Spleen (tissue), 11 donors: ENCODE measurements at regions not wholly inside any gene's neighbourhood (a gene's known extent, or its start where the extent isn't known, plus 50 kb on each side); places are given as distances from the start of the nearest gene placed in this dataset.

Experiments
- DNase-seq: peaks from one replicate; pipeline ENCODE4 v3.0.0-alpha.2; 2020
- H3K27ac ChIP-seq, 8 donors: fragments of 200-600 bp; sonication (generic) in 7 of 8; 1 replicate in 4 of 8; 2 replicates in 4 of 8; pipeline versions ENCODE4 v1.5.0 to v1.8.0; 2016 to 2021; ENCODE audit warnings: inconsistent platforms in 4 of 8, mild to moderate bottlenecking in 4 of 8, moderate library complexity in 1 of 8
- H3K27me3 ChIP-seq, 7 donors: fragments of 200-600 bp; sonication (generic) in 6 of 7; replicated peaks in 1 of 7; 1 replicate in 4 of 7; 2 replicates in 3 of 7; pipeline versions ENCODE4 v1.5.0 to v1.8.0; 2016 to 2021; ENCODE audit warnings: inconsistent platforms in 3 of 7, mild to moderate bottlenecking in 1 of 7
- H3K36me3 ChIP-seq, 6 donors: fragments of 200-600 bp; sonication (generic) in 5 of 6; 1 replicate in 4 of 6; 2 replicates in 2 of 6; pipeline versions ENCODE4 v1.5.0 to v1.8.0; 2016 to 2021; ENCODE audit warnings: inconsistent platforms in 2 of 6
- H3K4me1 ChIP-seq, 6 donors: fragments of 200-600 bp; sonication (generic) in 5 of 6; 1 replicate in 3 of 6; 2 replicates in 3 of 6; pipeline versions ENCODE4 v1.5.0 to v1.8.0; 2016 to 2021; ENCODE audit warnings: inconsistent platforms in 3 of 6
- H3K4me3 ChIP-seq, 8 donors: fragments of 200-600 bp; sonication (generic) in 7 of 8; 1 replicate in 4 of 8; 2 replicates in 4 of 8; pipeline versions ENCODE4 v1.5.0 to v1.8.0; 2016 to 2021; ENCODE audit warnings: inconsistent platforms in 4 of 8, mild to moderate bottlenecking in 4 of 8, moderate library complexity in 2 of 8
- H3K9me3 ChIP-seq, 8 donors: fragments of 200-600 bp; sonication (generic) in 7 of 8; 1 replicate in 4 of 8; 2 replicates in 4 of 8; pipeline versions ENCODE4 v1.5.0 to v1.8.0; 2016 to 2021; ENCODE audit warnings: inconsistent platforms in 4 of 8
- CTCF ChIP-seq, 11 experiments: fragments of 200-600 bp in 7 of 11; fragments of 450-650 bp in 4 of 11; sonication (generic) in 4 of 11; IDR thresholded peaks in 8 of 11; conservative IDR thresholded peaks in 3 of 11; 1 replicate in 7 of 11; 2 replicates in 4 of 11; pipeline versions ENCODE4 v1.4.0 to v1.8.0; 2016 to 2021; ENCODE audit warnings: antibody characterized with exemption in 11 of 11, inconsistent platforms in 4 of 11, mild to moderate bottlenecking in 1 of 11
- POLR2A ChIP-seq, 3 donors: fragments of 450-650 bp; IDR thresholded peaks; one replicate each; pipeline ENCODE4 v1.5.1; 2017; ENCODE audit warnings: antibody characterized with exemption in 3 of 3, mild to moderate bottlenecking in 1 of 3
- POLR2AphosphoS5 ChIP-seq, 3 donors: sonication (generic); formaldehyde crosslinking; IDR thresholded peaks; one replicate each; pipeline ENCODE4 v1.5.1; 2017; ENCODE audit warnings: antibody characterized with exemption in 3 of 3
- WGBS, 5 donors: extraction: QIAGEN DNeasy Blood & Tissue Kit in 3 of 5; methylation state at CpG; one replicate each; pipeline versions ENCODE4 v1.1.5 to v1.1.7; 2013 to 2018; 5-methylcytosine and 5-hydroxymethylcytosine counted together
- intact Hi-C: fragments of 100-400 bp; cut with DNase I; formaldehyde crosslinking; loops from one replicate; pipeline ENCODE4 v1.15.0; 2023; ENCODE audit warnings: low total_unique reads
- donor health status: healthy with polysubstance abuse.
- donor health status: DM: no; HTN: no; CAD: no; lungs with moderate emphysema.
- donor health status: DM: no; HTN: no; CAD: no.
- donor health status: Bipolar disorder and iron deficiency.
- donor health status: healthy.
- donor health status: DM: no; HTN: no; CAD: no.
- donor health status: DM: yes; HTN: yes; CAD: no.

- intact Hi-C loops = no loop called here
- no peak overlapping the region for H3K27ac ChIP-seq
- no peaks in the 10 kb centered on the region for H3K36me3 ChIP-seq
- WGBS, 5 donors = 79 to 84% (median 82%) methylated on average over 2 of the region's 2 CpGs
- TF ChIP-seq POLR2AphosphoS5 (IDR thresholded peaks at IDR 0.05) (no peak), CTCF (IDR thresholded peaks at IDR 0.05 in 8 of 11, conservative IDR thresholded peaks at IDR 0.05 in 3 of 11) (no peak), POLR2A (IDR thresholded peaks at IDR 0.05) (no peak)
- H3K4me1 ChIP-seq = peaks cover 0 to 32% (median 22%) of the 10 kb centered on the region in 6 donors
- no peaks in the 10 kb centered on the region for H3K9me3 ChIP-seq
- DNase-seq = no peak
- no peaks in the 10 kb centered on the region for H3K27me3 ChIP-seq
- H3K4me3 ChIP-seq = no peak overlapping the region
Measured at GRCh38 chr13:79197933-79198332, 208.1 kb downstream of the RBM26 start.

DNA sequence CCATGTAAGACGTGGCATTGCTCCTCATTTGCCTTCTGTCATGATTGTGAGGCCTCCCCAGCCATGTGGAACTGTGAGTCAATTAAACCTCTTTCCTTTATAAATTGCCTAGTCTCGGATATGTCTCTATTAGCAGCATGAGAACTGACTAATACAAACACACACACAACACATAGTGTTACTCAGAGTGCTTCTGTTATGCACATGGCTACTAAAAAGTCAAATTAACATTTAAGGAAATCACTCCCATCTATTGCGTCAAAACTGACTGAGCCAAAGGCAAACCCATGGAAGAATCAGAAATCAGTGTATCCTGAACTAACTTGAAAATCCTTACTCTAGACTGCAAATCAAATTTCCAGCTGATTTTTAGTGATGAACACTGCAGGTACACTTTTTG, 209.2 kb downstream of the RBM26 start:
- Histone ChIP-seq H3K27ac (no peak overlapping the region), H3K9me3 (no peaks in the 10 kb centered on the region), H3K4me1 (peaks cover 0 to 42% (median 29%) of the 10 kb centered on the region in 6 donors), H3K36me3 (no peaks in the 10 kb centered on the region), H3K4me3 (no peak overlapping the region), H3K27me3 (no peaks in the 10 kb centered on the region)
- intact Hi-C loops = no loop called here
- WGBS, 5 donors = 83 to 92% (median 87%) methylated on average over 3 of the region's 3 CpGs
- TF ChIP-seq POLR2AphosphoS5 (IDR thresholded peaks at IDR 0.05) (no peak), POLR2A (IDR thresholded peaks at IDR 0.05) (no peak), CTCF (IDR thresholded peaks at IDR 0.05 in 8 of 11, conservative IDR thresholded peaks at IDR 0.05 in 3 of 11) (no peak)
- no peak for DNase-seq

DNA sequence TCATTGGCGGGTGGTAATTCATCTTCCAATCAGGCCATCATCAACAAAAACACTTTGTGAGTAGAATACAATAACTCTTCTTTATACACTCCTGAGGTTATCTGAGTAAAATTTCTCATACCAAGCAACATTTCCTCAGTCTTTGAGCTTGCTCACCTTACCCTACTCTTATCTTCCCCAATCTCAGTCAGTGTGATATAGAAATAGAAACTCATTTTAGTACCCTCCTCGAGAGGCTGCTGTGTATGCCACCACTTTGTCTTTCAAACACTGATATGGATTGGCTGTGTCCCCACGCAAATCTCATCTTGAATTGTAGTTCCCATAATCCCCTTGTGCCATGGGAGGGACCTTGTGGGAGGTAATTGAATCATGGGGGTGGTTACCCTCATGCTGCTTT, 209.7 kb downstream of the RBM26 start:
- intact Hi-C loops = no loop called here
- no peak overlapping the region for H3K27ac ChIP-seq
- no peak for TF ChIP-seq POLR2AphosphoS5 (IDR thresholded peaks at IDR 0.05)
- TF ChIP-seq POLR2A (IDR thresholded peaks at IDR 0.05) = no peak
- TF ChIP-seq CTCF (IDR thresholded peaks at IDR 0.05 in 8 of 11, conservative IDR thresholded peaks at IDR 0.05 in 3 of 11) = no peak

DNA sequence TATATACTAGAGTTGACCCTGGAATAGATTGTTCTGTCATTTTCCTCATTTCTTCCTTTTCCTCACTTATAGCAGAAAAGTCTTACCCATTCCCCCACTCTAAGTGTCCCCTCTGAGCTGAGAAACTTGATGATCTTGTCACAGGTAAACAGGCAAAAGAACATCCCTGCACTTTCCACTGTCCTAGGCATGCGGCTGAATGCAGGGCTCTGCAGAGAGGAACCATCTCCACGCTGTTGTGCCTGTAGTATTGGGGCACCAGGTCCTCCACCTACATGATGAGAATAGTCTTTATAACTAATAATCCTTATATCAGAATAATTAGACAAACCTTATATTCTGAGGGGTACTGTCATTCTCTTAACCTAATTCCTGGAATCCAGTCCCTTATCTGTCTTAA, 211.3 kb downstream of the RBM26 start:
- intact Hi-C loops = no loop called here
- H3K4me3 ChIP-seq = peak overlapping the region in 1 of 8 donors; percentile 2
- DNase-seq = no peak
- peak overlapping the region in 3 of 8 donors; percentile 3 to 45 (median 41) for H3K27ac ChIP-seq
- WGBS, 5 donors = 55 to 81% (median 70%) methylated on average over 2 of the region's 2 CpGs
- no peaks in the 10 kb centered on the region for H3K27me3 ChIP-seq
- no peaks in the 10 kb centered on the region for H3K36me3 ChIP-seq
- peaks cover 0 to 60% (median 42%) of the 10 kb centered on the region in 6 donors for H3K4me1 ChIP-seq
- H3K9me3 ChIP-seq = no peaks in the 10 kb centered on the region
- TF ChIP-seq POLR2AphosphoS5 (IDR thresholded peaks at IDR 0.05) = no peak
- no peak for TF ChIP-seq CTCF (IDR thresholded peaks at IDR 0.05 in 8 of 11, conservative IDR thresholded peaks at IDR 0.05 in 3 of 11)

More for the DNA sequence above, 209.7 kb downstream of the RBM26 start:
- DNase-seq = no peak
- Histone ChIP-seq H3K4me1 (peaks cover 0 to 46% (median 34%) of the 10 kb centered on the region in 6 donors), H3K4me3 (no peak overlapping the region), H3K27me3 (no peaks in the 10 kb centered on the region), H3K9me3 (no peaks in the 10 kb centered on the region), H3K36me3 (no peaks in the 10 kb centered on the region)
- 83 to 91% (median 88%) methylated on average over 3 of the region's 3 CpGs for WGBS, 5 donors
